Peyer's patch (tissue), 4 donors: ENCODE measurements at regions not wholly inside any gene's neighbourhood (a gene's known extent, or its start where the extent isn't known, plus 50 kb on each side); places are given as distances from the start of the nearest gene placed in this dataset.
"Not testable (repeated sequence)": the region's sequence is repeated elsewhere in the genome, so short reads cannot be mapped to it uniquely, and the experiment has no call there.

Source experiments
- POLR2A ChIP-seq, 2 donors: fragments of 450-650 bp; IDR thresholded peaks; one replicate each; pipeline ENCODE4 v1.5.1; 2017; ENCODE audit warnings: antibody characterized with exemption in 2 of 2, mild to moderate bottlenecking in 2 of 2, moderate library complexity in 2 of 2
- TF ChIP-seq, protein P1 (sequence below), 6 experiments: fragments of 450-650 bp in 4 of 6; fragments of 200-600 bp in 2 of 6; sonication (generic) in 1 of 6; IDR thresholded peaks; one replicate each; pipeline ENCODE4 v1.5.1; 2017 to 2019; ENCODE audit warnings: antibody characterized with exemption in 6 of 6, mild to moderate bottlenecking in 3 of 6, moderate library complexity in 1 of 6

DNA sequence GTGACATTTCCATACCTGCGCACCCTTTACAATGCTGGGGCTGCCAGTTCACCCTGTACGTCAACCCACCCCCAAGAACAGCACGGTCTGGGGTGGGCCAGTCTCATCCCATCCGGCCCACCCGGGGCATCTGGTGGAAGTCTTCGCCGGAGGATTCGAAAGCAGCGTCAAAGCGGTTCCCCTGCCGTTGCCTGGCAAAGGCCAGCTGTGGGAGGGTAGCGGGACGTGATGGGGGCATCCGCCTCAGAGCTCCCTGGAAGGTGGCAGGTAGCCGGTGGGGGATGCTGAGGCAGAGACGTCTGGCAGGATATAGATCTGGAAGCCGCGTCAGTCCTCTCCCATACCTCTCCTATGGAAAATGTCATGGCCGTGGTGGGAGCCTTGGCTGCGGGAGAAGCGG lies 749.1 kb upstream of the DEFB115 start:
- TF ChIP-seq POLR2A (IDR thresholded peaks at IDR 0.05), result not testable (repeated sequence)
- TF ChIP-seq, protein P1, sequence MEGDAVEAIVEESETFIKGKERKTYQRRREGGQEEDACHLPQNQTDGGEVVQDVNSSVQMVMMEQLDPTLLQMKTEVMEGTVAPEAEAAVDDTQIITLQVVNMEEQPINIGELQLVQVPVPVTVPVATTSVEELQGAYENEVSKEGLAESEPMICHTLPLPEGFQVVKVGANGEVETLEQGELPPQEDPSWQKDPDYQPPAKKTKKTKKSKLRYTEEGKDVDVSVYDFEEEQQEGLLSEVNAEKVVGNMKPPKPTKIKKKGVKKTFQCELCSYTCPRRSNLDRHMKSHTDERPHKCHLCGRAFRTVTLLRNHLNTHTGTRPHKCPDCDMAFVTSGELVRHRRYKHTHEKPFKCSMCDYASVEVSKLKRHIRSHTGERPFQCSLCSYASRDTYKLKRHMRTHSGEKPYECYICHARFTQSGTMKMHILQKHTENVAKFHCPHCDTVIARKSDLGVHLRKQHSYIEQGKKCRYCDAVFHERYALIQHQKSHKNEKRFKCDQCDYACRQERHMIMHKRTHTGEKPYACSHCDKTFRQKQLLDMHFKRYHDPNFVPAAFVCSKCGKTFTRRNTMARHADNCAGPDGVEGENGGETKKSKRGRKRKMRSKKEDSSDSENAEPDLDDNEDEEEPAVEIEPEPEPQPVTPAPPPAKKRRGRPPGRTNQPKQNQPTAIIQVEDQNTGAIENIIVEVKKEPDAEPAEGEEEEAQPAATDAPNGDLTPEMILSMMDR (IDR thresholded peaks at IDR 0.05), result not testable (repeated sequence)
